Neural cell (in vitro differentiated cells): ENCODE measurements at regions not wholly inside any gene's neighbourhood (a gene's known extent, or its start where the extent isn't known, plus 50 kb on each side); places are given as distances from the start of the nearest gene placed in this dataset.

Experiments
- CTCF ChIP-seq: fragments of 450-650 bp; IDR thresholded peaks from 2 replicates; pipeline ENCODE4 v1.5.1; 2014; ENCODE audit warnings: antibody characterized with exemption, mild to moderate bottlenecking, moderate library complexity; ENCODE audit not compliant: poor library complexity, severe bottlenecking
- EP300 ChIP-seq: fragments of 450-650 bp; conservative IDR thresholded peaks from 2 replicates; pipeline ENCODE4 v1.6.1; 2014; ENCODE audit warnings: antibody characterized with exemption, mild to moderate bottlenecking, moderate library complexity; ENCODE audit not compliant: poor library complexity, severe bottlenecking
- EZH2 ChIP-seq: fragments of 200-600, 300-800 bp; shearing (Covaris generic), sonication (generic); IDR thresholded peaks from 2 replicates; pipeline ENCODE4 v1.6.1; 2014; ENCODE audit warnings: antibody characterized with exemption, low read length, borderline replicate concordance, mild to moderate bottlenecking; ENCODE audit not compliant: insufficient read depth, poor library complexity, severe bottlenecking
- MXI1 ChIP-seq: fragments of 450-650 bp; conservative IDR thresholded peaks from 2 replicates; pipeline ENCODE4 v1.6.1; 2014; ENCODE audit warnings: antibody characterized with exemption, mild to moderate bottlenecking; ENCODE audit not compliant: poor library complexity, severe bottlenecking
- RAD21 ChIP-seq: fragments of 450-650 bp; conservative IDR thresholded peaks from 2 replicates; pipeline ENCODE4 v1.6.1; 2014; ENCODE audit warnings: antibody characterized with exemption, mild to moderate bottlenecking, moderate library complexity
- REST ChIP-seq: IDR thresholded peaks from 2 replicates; pipeline ENCODE4 v1.6.1; 2012; ENCODE audit warnings: borderline replicate concordance

GRCh38 chr3:118557513-118557912, 477.1 kb downstream of the IGSF11 start:
- TF ChIP-seq RAD21 (no peak), CTCF (no peak), EP300 (no peak), REST (no peak), EZH2 (no peak), MXI1 (no peak)
